Hematopoietic multipotent progenitor cell treated with erythropoietin and hydrocortisone succinate and interleukin-3 and kit ligand, for 6 days (in vitro differentiated cells): ENCODE measurements at regions not wholly inside any gene's neighbourhood (a gene's known extent, or its start where the extent isn't known, plus 50 kb on each side); places are given as distances from the start of the nearest gene placed in this dataset.
A peak's percentile ranks its signal among the peaks of the same experiment; 100 is the strongest.

ENCODE experiments used
- DNase-seq: peaks from one replicate; pipeline ENCODE4 v3.0.0-alpha.2; 2015

GRCh38 chr10:56934515-56934914 lies 573.5 kb upstream of the ZWINT start:
- no peak for DNase-seq

GRCh38 chr10:56928714-56929113 lies 567.7 kb upstream of the ZWINT start:
- no peak for DNase-seq

- no peak for DNase-seq
Observed at GRCh38 chr10:56927701-56928100, 566.6 kb upstream of the ZWINT start.

GRCh38 chr10:56920601-56921261 lies 559.7 kb upstream of the ZWINT start:
- DNase-seq: no peak

DNA sequence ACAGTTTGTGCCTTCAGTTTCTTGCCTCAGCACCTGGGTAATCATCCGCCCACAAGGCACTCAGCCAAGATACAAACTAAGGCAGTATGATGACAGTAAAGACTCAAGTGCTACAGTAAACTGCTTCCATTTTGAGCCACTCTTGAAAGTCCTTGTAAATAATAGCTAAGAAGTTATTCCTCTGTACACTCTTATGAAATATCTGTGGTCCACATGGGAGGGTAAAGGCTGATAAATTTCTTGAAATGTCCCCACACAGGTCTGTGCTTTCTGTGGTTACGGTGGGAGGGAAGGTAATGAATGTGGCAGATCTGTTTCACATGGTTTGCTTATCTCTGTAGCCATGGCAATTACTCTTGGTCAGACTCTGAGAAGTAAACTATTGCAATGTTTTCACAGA lies 551.0 kb upstream of the ZWINT start:
- DNase-seq: no peak

DNA sequence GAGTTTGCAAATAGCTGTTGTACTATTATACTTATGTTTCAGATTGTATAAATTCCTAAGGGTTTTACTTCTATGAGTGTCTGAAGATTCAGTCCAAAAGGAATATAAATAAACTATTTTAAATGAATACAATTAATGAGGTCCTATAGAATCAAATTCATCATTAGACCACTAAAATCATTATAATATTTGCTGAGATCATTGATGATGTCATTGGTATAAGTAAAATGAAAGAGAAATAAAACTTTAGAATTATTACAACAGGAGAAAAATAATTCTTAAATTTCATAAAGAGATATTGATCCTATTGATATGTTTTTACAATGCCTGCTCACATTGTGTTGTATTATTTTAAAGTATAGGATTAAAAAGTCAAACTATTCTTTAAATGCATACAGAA lies 544.0 kb upstream of the ZWINT start:
- no peak for DNase-seq

DNA sequence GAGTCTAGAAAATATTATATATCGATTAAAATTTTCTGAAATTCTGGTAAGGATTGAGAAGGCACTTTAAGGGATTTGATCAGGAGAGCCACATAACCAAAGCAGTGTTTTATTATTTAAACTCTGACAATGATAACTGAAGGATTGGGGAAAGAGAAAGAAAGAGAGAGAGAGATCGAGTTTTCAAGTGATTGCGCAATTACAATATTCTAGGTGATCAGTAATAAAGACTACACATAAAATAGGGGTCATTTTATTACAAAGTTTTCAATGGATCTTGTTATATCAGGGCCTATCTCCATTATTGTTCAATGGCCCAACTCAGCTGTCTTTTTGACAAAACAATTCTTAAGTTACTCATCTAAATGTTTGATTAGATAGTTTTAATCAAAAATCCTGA lies 541.5 kb upstream of the ZWINT start:
- DNase-seq: no peak

- DNase-seq: no peak
Observed at GRCh38 chr10:56895306-56895705, 534.2 kb upstream of the ZWINT start.

DNA sequence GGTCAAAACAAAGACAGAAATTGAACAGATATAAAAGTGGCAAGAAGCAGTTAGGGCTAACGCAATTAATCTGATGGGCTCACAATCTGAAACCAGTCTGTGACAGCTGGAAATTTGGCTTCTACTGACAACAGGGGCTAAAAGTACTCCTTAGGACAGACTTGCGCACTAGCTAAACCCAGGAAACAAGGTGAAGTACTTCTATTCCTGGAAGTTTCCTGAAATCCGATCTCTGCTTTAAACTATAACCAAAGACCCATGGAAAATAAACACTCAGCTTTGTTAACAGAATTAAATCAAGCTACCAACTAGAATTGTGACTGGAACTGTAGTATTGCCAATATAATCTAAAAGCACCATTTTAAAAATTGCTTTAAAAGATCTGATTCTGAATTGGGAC lies 520.2 kb upstream of the ZWINT start:
- DNase-seq: no peak

DNA sequence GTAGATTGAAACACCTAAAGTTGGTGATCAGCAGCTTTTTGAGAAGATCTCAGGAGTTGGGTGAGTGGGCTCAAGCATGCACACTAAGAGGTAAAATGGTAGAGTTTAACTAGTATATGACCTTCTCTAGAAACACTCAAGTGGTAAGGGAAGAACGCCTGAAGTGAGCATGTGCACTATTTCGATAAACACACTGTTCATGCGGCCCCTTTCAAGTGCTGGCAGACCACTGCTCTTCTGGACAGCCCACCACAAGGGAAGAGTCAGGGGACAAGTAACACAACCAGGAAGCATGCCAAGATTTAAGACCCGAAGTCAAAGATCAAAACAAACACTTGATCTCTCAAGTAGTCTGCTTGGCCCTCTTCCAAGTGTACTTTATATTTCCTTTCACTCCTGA lies 519.5 kb upstream of the ZWINT start:
- no peak for DNase-seq

DNA sequence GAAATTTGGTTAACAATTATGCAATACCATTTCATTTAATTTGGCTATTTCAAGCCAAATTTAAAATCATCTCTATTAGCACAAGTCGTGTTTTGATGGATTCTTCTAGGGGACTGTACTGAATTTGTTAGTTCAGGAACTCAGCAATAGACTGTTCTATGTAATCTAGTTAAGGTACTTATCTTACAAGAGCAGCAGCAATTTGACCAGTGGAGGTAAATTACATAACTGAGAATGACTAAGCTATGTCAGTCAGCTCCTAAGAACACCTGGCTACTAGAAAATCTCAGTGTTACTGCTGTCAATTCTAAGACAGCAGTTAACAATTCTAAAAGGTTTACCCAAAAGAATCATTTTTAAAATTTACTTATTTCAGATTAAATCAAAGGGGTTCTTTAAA lies 513.9 kb upstream of the ZWINT start:
- DNase-seq: no peak

- DNase-seq: no peak
Observed at GRCh38 chr10:56871160-56871668, 510.2 kb upstream of the ZWINT start.

DNA sequence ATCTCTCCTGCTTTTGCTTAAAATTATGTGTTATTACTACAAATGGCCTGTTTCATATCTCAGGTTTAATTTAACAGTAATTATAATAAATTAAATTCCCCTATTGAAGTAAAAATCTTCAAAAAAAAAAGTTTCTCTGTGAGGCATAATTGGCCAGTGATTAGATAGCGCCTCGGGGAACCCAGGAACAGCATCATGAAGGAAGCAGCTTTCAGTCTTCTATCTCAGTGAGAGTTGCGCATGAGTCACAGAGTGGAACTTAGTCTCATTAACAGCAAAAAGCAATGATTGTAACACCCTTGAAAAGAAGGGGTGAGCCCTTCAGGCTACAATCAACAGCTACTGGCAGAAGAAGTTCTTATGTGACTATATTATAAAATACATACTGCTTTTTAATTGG lies 506.2 kb upstream of the ZWINT start:
- no peak for DNase-seq

DNA sequence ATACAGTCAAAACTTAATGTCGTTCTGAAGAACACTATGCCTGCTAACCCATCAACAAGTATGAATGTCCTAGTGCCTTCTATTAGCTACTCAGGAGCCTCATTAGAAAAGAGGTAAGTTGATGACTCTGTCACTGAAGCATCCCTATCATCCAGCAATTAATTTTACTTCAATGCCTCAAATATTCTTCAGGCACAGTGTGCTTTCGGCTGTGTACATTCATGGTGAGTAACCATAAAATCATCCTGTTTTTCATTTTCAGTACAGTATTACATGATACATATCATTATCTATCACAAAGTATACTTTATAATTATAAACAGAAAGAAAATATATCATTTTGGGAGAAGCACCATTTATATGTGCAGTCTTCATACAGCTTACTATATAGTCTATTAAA lies 495.5 kb upstream of the ZWINT start:
- no peak for DNase-seq

DNA sequence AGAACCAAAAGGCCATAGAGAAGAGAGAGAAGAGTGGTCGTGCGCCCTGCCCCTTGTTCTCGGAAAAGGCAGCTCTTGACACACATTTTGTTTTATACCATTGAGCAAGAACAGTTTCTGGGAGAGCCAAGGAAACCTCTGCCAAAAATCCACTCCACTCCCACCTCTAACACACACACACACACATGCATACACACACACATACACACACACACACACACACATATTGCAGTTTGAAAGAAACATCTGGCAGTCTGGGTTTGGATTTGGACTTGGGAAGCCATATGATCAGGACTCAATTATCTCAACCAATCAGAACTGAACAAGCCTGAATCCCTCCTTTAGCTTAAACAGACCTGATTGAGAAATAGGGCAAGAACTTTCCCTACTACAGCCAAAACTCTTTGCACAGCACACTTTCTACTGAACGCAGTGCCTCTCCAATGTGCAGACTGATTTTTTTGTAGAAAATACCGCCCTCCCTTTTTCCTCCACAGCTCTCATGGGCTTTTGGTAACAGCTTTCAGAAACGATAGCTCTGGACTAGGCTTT lies 484.0 kb upstream of the ZWINT start:
- DNase-seq: no peak

- DNase-seq: no peak
Observed at GRCh38 chr10:56836659-56837058, 475.6 kb upstream of the ZWINT start.

DNA sequence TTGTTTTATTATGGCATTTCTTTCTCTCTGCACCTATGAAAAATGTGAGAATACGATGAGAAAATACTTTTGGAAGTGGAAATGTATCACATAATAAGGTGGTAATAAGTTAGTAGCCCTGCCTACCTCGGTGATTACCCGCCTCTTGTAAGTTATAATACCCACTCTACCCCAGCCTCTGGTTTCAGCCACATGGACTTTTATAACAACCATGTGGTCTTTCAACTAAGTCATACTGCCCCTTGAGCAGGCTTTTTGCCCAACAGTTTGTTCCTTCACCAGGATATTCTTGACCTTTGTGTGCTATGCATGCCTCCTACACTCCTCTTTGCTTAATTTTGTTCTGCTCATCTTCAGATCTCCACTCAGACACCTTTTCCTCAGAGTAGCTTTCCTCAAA lies 470.6 kb upstream of the ZWINT start:
- no peak for DNase-seq

DNA sequence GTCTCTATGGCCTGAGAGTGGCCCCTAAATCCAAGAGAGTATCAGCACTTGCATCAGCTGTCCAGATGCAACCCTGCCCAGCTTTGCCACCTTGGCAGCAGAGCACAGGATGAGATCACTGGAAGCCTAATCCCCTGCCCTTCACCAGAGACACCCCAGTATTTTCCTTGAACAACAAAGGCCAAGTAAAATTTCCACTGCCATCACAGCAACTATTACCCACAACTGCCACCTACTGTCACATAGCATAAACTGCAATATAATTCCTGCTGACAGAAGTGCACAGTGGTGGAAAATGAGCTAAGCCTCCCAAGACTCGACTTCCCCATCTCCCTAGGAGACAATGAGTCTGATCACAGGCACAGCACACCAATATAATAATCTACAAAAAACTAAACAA lies 462.8 kb upstream of the ZWINT start:
- DNase-seq: peak; percentile 20

- no peak for DNase-seq
Observed at GRCh38 chr10:56805022-56805421, 444.0 kb upstream of the ZWINT start.

- DNase-seq: no peak
Observed at GRCh38 chr10:56785292-56785691, 424.2 kb upstream of the ZWINT start.

DNA sequence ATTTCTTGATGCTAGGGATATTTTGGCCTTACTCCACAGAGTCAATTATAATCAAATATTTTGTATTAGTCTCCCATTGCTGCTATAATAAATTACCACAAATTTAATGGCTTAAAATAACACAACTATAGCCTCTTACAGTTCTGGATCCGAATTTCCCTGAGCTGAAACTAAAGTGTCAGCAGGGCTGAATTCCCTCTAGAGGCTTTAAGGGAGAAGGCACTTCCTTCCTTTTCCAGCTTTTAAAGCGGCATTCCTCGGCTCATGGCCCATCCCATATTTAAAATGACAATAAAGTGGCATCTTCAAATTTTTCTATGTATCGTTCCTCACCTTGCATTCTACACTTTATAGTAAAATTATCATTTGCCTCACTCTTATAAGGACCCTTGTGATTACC lies 421.4 kb upstream of the ZWINT start:
- no peak for DNase-seq

- DNase-seq: no peak
Observed at GRCh38 chr10:56771343-56771742, 410.3 kb upstream of the ZWINT start.

DNA sequence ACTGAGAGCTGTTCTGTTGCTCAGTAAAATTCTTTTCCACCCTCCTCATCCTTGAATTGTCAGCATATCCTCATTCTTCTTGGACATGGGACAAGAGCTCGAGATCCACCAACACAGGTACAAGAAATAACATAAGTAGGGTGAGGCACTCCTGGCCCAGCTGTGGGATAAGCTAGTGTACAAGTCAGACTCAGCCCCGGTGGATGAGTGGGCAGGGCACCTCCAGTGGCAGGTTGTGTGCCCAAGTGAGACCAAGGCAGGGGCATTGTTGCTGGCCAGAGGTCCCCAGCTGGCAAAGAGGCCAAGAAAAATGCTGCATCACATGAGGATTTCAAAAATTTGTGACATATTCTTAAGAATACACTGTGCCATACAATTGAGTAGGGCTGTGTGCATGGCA lies 402.0 kb upstream of the ZWINT start:
- no peak for DNase-seq

DNA sequence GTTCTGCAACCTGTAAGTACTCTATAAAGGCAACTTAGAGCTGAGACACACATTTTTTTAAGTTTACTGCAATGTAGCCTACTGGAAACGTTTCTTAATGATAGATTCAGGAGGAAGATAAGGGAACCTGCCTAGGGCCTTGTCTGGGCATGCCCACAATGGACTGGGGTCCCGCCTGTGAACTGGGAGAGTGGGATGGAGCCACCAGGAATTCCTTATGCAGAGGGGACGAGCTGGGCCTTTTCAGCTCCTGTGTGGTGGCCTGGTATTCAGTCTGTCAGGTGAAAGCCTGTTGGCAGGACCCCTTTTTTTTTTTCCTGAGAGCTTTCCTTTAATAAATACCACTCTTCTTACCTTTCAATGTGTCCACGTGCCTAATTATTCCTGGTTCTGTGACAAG lies 384.4 kb upstream of the ZWINT start:
- DNase-seq: no peak

- no peak for DNase-seq
Observed at GRCh38 chr10:56728349-56728748, 367.3 kb upstream of the ZWINT start.
